Psoas muscle (tissue), 7 donors: ENCODE measurements at regions not wholly inside any gene's neighbourhood (a gene's known extent, or its start where the extent isn't known, plus 50 kb on each side); places are given as distances from the start of the nearest gene placed in this dataset.
A peak's percentile ranks its signal among the peaks of the same experiment; 100 is the strongest.

ENCODE experiments used
- ATAC-seq, 4 donors: fragments of 200-7000 bp; cut with Tn5 transposase; one replicate each; pipeline ENCODE4 v1.9.1; 2020; ENCODE audit warnings: moderate library complexity in 3 of 4, mild to moderate bottlenecking in 2 of 4
- DNase-seq, 2 donors: peaks; one replicate each; pipeline ENCODE4 v3.0.0-alpha.2; 2020
- H3K27ac ChIP-seq: fragments of 200-600 bp; one replicate; pipeline ENCODE4 v1.8.0; 2022
- H3K27me3 ChIP-seq, 3 donors: fragments of 200-600 bp in 1 of 3; one replicate each; pipeline versions ENCODE4 v1.6.1 to v1.8.0; 2013 to 2022; ENCODE audit warnings: low read length in 2 of 3, mild to moderate bottlenecking in 2 of 3, moderate library complexity in 1 of 3; ENCODE audit not compliant: insufficient read depth in 3 of 3
- H3K36me3 ChIP-seq, 2 donors: fragments of 200-600 bp in 1 of 2; one replicate each; pipeline versions ENCODE4 v1.6.1 to v1.8.0; 2013 to 2022; ENCODE audit warnings: low read depth in 1 of 2, mild to moderate bottlenecking in 1 of 2, moderate library complexity in 1 of 2; ENCODE audit not compliant: insufficient read depth in 1 of 2
- H3K4me1 ChIP-seq: fragments of 200-600 bp; one replicate; pipeline ENCODE4 v1.8.0; 2022
- H3K4me3 ChIP-seq: fragments of 200-600 bp; one replicate; pipeline ENCODE4 v1.8.0; 2022; ENCODE audit warnings: mild to moderate bottlenecking
- H3K9me3 ChIP-seq: fragments of 200-600 bp; one replicate; pipeline ENCODE4 v1.8.0; 2022
- WGBS, 3 donors: extraction: QIAGEN DNeasy Blood & Tissue Kit; methylation state at CpG; one replicate each; pipeline versions ENCODE4 v1.1.6 to v1.1.7; 2013; 5-methylcytosine and 5-hydroxymethylcytosine counted together
- intact Hi-C, 2 donors: fragments of 100-400 bp; cut with DNase I; formaldehyde crosslinking; loops; one replicate each; pipeline versions ENCODE4 v1.11.0 to v1.14.2; 2022
- TF ChIP-seq, protein P1 (sequence below): fragments of 200-600 bp; IDR thresholded peaks from one replicate; pipeline ENCODE4 v1.8.0; 2022; ENCODE audit warnings: antibody characterized with exemption
- donor health status: healthy with polysubstance abuse.
- donor health status: DM: no; HTN: no; CAD: no; lungs with moderate emphysema.
- donor health status: Bipolar disorder and iron deficiency.
- donor health status: healthy.
- donor health status: DM: yes; HTN: yes; CAD: no.
- donor health status: DM: no; HTN: no; CAD: no.
- donor health status: DM: yes; HTN: yes; CAD: no.

GRCh38 chr18:68441241-68441640 is 273.7 kb downstream of the TMX3 start:
- DNase-seq (no peak), ATAC-seq (no peak)
- Histone ChIP-seq H3K27me3 (no peaks in the 10 kb centered on the region), H3K36me3 (no peaks in the 10 kb centered on the region), H3K27ac (no peak overlapping the region), H3K9me3 (no peaks in the 10 kb centered on the region), H3K4me3 (no peak overlapping the region), H3K4me1 (no peaks in the 10 kb centered on the region)
- 82 to 87% (median 86%) methylated on average over 3 of the region's 3 CpGs for WGBS, 3 donors
- intact Hi-C loops = no loop called here
- TF ChIP-seq, protein P1, sequence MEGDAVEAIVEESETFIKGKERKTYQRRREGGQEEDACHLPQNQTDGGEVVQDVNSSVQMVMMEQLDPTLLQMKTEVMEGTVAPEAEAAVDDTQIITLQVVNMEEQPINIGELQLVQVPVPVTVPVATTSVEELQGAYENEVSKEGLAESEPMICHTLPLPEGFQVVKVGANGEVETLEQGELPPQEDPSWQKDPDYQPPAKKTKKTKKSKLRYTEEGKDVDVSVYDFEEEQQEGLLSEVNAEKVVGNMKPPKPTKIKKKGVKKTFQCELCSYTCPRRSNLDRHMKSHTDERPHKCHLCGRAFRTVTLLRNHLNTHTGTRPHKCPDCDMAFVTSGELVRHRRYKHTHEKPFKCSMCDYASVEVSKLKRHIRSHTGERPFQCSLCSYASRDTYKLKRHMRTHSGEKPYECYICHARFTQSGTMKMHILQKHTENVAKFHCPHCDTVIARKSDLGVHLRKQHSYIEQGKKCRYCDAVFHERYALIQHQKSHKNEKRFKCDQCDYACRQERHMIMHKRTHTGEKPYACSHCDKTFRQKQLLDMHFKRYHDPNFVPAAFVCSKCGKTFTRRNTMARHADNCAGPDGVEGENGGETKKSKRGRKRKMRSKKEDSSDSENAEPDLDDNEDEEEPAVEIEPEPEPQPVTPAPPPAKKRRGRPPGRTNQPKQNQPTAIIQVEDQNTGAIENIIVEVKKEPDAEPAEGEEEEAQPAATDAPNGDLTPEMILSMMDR = no peak

DNA sequence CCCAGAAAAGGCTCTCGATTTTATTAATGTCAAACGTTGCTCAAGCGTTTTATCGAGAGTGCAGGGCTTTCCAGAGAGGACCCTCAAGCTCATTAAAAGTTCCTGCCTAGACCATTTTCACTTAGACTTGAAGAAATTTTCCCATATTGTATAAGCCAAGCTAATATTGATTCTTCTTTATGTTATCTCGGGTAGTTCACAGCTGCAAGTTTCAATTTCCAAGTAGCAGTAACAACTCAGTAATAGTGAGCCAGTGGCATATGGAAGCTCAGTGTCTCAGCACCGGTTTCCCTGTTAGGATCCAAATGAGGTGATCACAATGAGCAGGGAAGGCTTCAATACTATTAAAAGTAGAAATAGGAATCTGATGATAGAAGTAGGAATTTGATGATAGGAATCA is 274.5 kb downstream of the TMX3 start:
- DNase-seq = no peak
- Histone ChIP-seq H3K9me3 (no peaks in the 10 kb centered on the region), H3K27ac (no peak overlapping the region), H3K36me3 (no peaks in the 10 kb centered on the region), H3K27me3 (no peaks in the 10 kb centered on the region), H3K4me1 (no peaks in the 10 kb centered on the region), H3K4me3 (no peak overlapping the region)
- TF ChIP-seq, protein P1 = no peak
- ATAC-seq = no peak
- 27 to 47% (median 32%) methylated on average over 6 of the region's 6 CpGs for WGBS, 3 donors
- intact Hi-C loops = no loop called here

- Histone ChIP-seq H3K36me3 (no peaks in the 10 kb centered on the region), H3K4me3 (no peak overlapping the region), H3K4me1 (no peaks in the 10 kb centered on the region), H3K27ac (no peak overlapping the region), H3K27me3 (no peaks in the 10 kb centered on the region), H3K9me3 (no peaks in the 10 kb centered on the region)
- WGBS, 3 donors = 20 to 25% (median 25%) methylated on average over 4 of the region's 4 CpGs
- ATAC-seq = no peak
- intact Hi-C loops = no loop called here
- no peak for DNase-seq
- TF ChIP-seq, protein P1 = no peak
These were observed 275.3 kb downstream of the TMX3 start for GRCh38 chr18:68439642-68440041.

DNA sequence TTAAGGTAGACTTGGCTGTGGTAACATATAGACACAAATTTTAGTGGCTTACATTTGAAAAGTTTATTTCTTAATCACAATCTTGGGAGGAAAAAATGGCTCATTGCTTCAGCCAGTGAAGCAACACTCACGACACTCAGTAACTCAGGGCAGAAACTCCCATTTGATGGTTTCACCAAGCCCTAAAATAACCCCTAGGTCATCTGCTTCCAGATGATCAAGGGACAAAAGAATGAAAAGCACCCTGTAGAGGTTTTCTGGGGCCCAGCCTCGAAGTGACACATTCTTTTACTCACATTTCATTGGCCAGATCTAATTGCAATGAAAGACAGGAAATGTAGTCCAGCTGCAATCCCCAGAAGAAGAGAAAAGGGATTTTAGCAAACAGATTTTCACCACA is 275.9 kb downstream of the TMX3 start:
- H3K27ac ChIP-seq = no peak overlapping the region
- WGBS, 3 donors = 10 to 12% (median 10%) methylated on average over 2 of the region's 2 CpGs
- intact Hi-C loops = no loop called here
- ATAC-seq = peak; percentile 39 to 66 (median 46)
- no peak overlapping the region for H3K4me3 ChIP-seq
- peak in 1 of 2 donors; percentile 12 for DNase-seq
- no peaks in the 10 kb centered on the region for H3K27me3 ChIP-seq
- no peaks in the 10 kb centered on the region for H3K36me3 ChIP-seq
- TF ChIP-seq, protein P1 = no peak
- H3K4me1 ChIP-seq = no peaks in the 10 kb centered on the region
- no peaks in the 10 kb centered on the region for H3K9me3 ChIP-seq

- Histone ChIP-seq H3K9me3 (no peaks in the 10 kb centered on the region), H3K27ac (no peak overlapping the region), H3K4me1 (no peaks in the 10 kb centered on the region), H3K36me3 (no peaks in the 10 kb centered on the region), H3K27me3 (no peaks in the 10 kb centered on the region), H3K4me3 (no peak overlapping the region)
- no peak for DNase-seq
- intact Hi-C loops = no loop called here
- TF ChIP-seq, protein P1 = no peak
- 91 to 96% (median 91%) methylated on average over 3 of the region's 3 CpGs for WGBS, 3 donors
- no peak for ATAC-seq
These were observed 276.4 kb downstream of the TMX3 start for GRCh38 chr18:68438536-68438935.
